ENCODE measurements at regions not wholly inside any gene's neighbourhood (a gene's known extent, or its start where the extent isn't known, plus 50 kb on each side); places are given as distances from the start of the nearest gene placed in this dataset.

GRCh38 chr5:123802298-123802951 lies 290.4 kb downstream of the CSNK1G3 start (continued):
- TF ChIP-seq NRF1 (IDR thresholded peaks at IDR 0.05; ENCODE audit: low read depth, low read length), result no peak
- no peak for TF ChIP-seq MAFK (IDR thresholded peaks at IDR 0.05; ENCODE audit: low read depth, low read length)
- no peak for TF ChIP-seq BRCA1 (IDR thresholded peaks at IDR 0.05; ENCODE audit: low read depth, low read length)
- no peak for TF ChIP-seq ASH2L (IDR thresholded peaks at IDR 0.05; ENCODE audit: low read length)

Measured in H1 (cell line).